CD14-positive monocyte (primary cell): ENCODE measurements at regions not wholly inside any gene's neighbourhood (a gene's known extent, or its start where the extent isn't known, plus 50 kb on each side); places are given as distances from the start of the nearest gene placed in this dataset.

Source experiments
- DNase-seq, 3 donors: peaks; one replicate each; pipeline ENCODE4 v3.0.0-alpha.2; 2011 to 2022
- H2AFZ ChIP-seq: 2 replicates; pipeline ENCODE4 v1.6.0; 2012; ENCODE audit warnings: mild to moderate bottlenecking, low read depth, low read length, inconsistent platforms; ENCODE audit not compliant: insufficient read depth, poor library complexity, severe bottlenecking
- H3K27ac ChIP-seq, 2 donors: 1 replicate in 1 of 2; 2 replicates in 1 of 2; pipeline ENCODE4 v1.5.1; 2012 to 2013; ENCODE audit warnings: low read length in 2 of 2, control low read depth in 1 of 2, inconsistent platforms in 1 of 2, low read depth in 1 of 2, mild to moderate bottlenecking in 1 of 2
- H3K27me3 ChIP-seq, 2 donors: one replicate each; pipeline versions ENCODE4 v1.6.0 to v1.6.1; 2011 to 2013; ENCODE audit warnings: low read length in 2 of 2; ENCODE audit not compliant: control insufficient read depth in 2 of 2, insufficient read depth in 2 of 2
- H3K36me3 ChIP-seq, 2 donors: replicated peaks in 1 of 2; 1 replicate in 1 of 2; 2 replicates in 1 of 2; pipeline versions ENCODE4 v1.5.1 to v1.6.1; 2012 to 2013; ENCODE audit warnings: low read length in 2 of 2, control low read depth in 1 of 2, inconsistent platforms in 1 of 2, mild to moderate bottlenecking in 1 of 2; ENCODE audit not compliant: insufficient read depth in 2 of 2, control insufficient read depth in 1 of 2
- H3K4me1 ChIP-seq, 2 donors: 1 replicate in 1 of 2; 2 replicates in 1 of 2; pipeline versions ENCODE4 v1.5.1 to v1.6.1; 2012 to 2013; ENCODE audit warnings: low read length in 2 of 2, control low read depth in 1 of 2, inconsistent platforms in 1 of 2, mild to moderate bottlenecking in 1 of 2, moderate library complexity in 1 of 2; ENCODE audit not compliant: insufficient read depth in 2 of 2, control insufficient read depth in 1 of 2
- H3K4me2 ChIP-seq: replicated peaks from 2 replicates; pipeline ENCODE3; 2012; ENCODE audit warnings: low read length, moderate library complexity, mild to moderate bottlenecking; ENCODE audit not compliant: poor library complexity, severe bottlenecking; ENCODE audit errors: extremely low read depth
- H3K4me3 ChIP-seq, 3 experiments: fragments of 200-600 bp in 1 of 3; sonication (generic) in 1 of 3; replicated peaks in 1 of 3; 1 replicate in 2 of 3; 2 replicates in 1 of 3; pipeline ENCODE4 v1.5.1; 2011 to 2013; ENCODE audit warnings: low read length in 3 of 3, mild to moderate bottlenecking in 3 of 3, control low read depth in 2 of 3, low read depth in 2 of 3, inconsistent platforms in 1 of 3, moderate library complexity in 1 of 3
- H3K79me2 ChIP-seq: 2 replicates; pipeline ENCODE4 v1.6.0; 2012; ENCODE audit warnings: mild to moderate bottlenecking, control low read depth, inconsistent platforms, low read length, moderate library complexity; ENCODE audit not compliant: insufficient read depth
- H3K9ac ChIP-seq: 2 replicates; pipeline ENCODE4 v1.6.0; 2017; ENCODE audit warnings: low read length, mild to moderate bottlenecking; ENCODE audit not compliant: insufficient read depth, poor library complexity, severe bottlenecking
- H3K9me3 ChIP-seq, 2 donors: replicated peaks in 1 of 2; 1 replicate in 1 of 2; 2 replicates in 1 of 2; pipeline versions ENCODE4 v1.5.1 to v1.6.1; 2012 to 2013; ENCODE audit warnings: low read length in 2 of 2, control low read depth in 1 of 2; ENCODE audit not compliant: control insufficient read depth in 1 of 2, insufficient read depth in 1 of 2
- H4K20me1 ChIP-seq: 2 replicates; pipeline ENCODE4 v1.6.0; 2012; ENCODE audit warnings: mild to moderate bottlenecking, low read length, control low read depth, moderate library complexity; ENCODE audit not compliant: insufficient read depth
- H3K27ac Mint-ChIP-seq, 7 donors: one replicate each; pipeline ENCODE4 v1.8.0; 2020; ENCODE audit warnings: mild to moderate bottlenecking in 7 of 7, mixed read lengths in 7 of 7, moderate library complexity in 6 of 7, inconsistent platforms in 2 of 7
- H3K27me3 Mint-ChIP-seq, 3 donors: one replicate each; pipeline ENCODE4 v1.8.0; 2021 to 2022; ENCODE audit warnings: low read depth in 3 of 3, mild to moderate bottlenecking in 3 of 3, mixed read lengths in 3 of 3, moderate library complexity in 3 of 3, inconsistent platforms in 1 of 3
- H3K36me3 Mint-ChIP-seq, 2 donors: one replicate each; pipeline ENCODE4 v1.8.0; 2020; ENCODE audit warnings: mixed read lengths in 2 of 2, inconsistent platforms in 1 of 2, mild to moderate bottlenecking in 1 of 2
- H3K4me1 Mint-ChIP-seq: one replicate; pipeline ENCODE4 v1.8.0; 2020; ENCODE audit warnings: mild to moderate bottlenecking, mixed read lengths
- H3K4me3 Mint-ChIP-seq, 2 donors: one replicate each; pipeline ENCODE4 v1.8.0; 2020; ENCODE audit warnings: mild to moderate bottlenecking in 2 of 2, mixed read lengths in 2 of 2, moderate library complexity in 1 of 2
- H3K9me3 Mint-ChIP-seq, 7 donors: one replicate each; pipeline ENCODE4 v1.8.0; 2020 to 2022; ENCODE audit warnings: mixed read lengths in 7 of 7, mild to moderate bottlenecking in 6 of 7, moderate library complexity in 6 of 7, inconsistent platforms in 2 of 7
- CTCF ChIP-seq: fragments of 200-600 bp; IDR thresholded peaks from one replicate; pipeline ENCODE4 v1.8.0; 2022; ENCODE audit warnings: antibody characterized with exemption, mild to moderate bottlenecking
- WGBS: methylation state at CpG from one replicate; pipeline ENCODE4 v1.1.5; 2013; ENCODE audit warnings: missing lambda C conversion rate; ENCODE audit not compliant: insufficient coverage; 5-methylcytosine and 5-hydroxymethylcytosine counted together
- intact Hi-C, 2 donors: fragments of 100-400 bp; cut with micrococcal nuclease; formaldehyde crosslinking; loops; one replicate each; pipeline versions ENCODE4 v1.15.0 to v1.15.1; 2023

DNA sequence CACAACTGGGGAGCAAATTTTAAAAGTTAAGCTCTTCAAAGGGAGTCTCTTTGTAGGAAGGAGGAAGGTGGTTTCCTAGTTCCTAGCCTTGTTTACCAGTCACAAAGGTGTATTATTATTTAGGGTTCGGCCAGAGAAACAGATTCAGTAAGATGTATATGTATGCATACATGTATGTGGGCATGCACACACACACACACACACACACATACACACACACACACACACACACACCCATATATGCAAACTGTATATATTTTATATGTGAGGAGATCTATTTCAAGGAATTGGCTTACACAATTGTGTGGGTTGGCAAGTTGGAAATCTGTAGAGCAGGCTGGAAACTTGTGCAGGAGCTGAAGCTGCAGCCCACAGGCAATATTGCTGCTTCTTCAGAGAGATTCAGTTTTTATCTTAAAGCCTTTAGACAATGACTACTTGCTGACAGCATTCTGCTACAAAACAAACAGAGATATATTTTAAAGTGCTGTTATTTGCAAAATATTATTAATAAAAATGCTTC lies 75.3 kb upstream of the DNAH5 start:
- TF ChIP-seq CTCF = no peak
- no peaks in the 10 kb centered on the region for H4K20me1 ChIP-seq
- Mint-ChIP-seq H3K36me3 (no peaks in the 10 kb centered on the region), H3K4me1 (no peaks in the 10 kb centered on the region), H3K9me3 (peaks cover 0 to 5% (median 0%) of the 10 kb centered on the region in 7 donors), H3K27ac (no peak overlapping the region), H3K27me3 (peaks cover 3 to 16% (median 15%) of the 10 kb centered on the region in 3 donors), H3K4me3 (no peak overlapping the region)
- H3K4me2 ChIP-seq = no peak overlapping the region
- intact Hi-C loops = no loop called here
- H3K27ac ChIP-seq = no peak overlapping the region
- H3K36me3 ChIP-seq = no peaks in the 10 kb centered on the region
- H3K4me3 ChIP-seq = no peak overlapping the region
- H3K79me2 ChIP-seq = no peaks in the 10 kb centered on the region
- H2AFZ ChIP-seq = no peak overlapping the region
- H3K9me3 ChIP-seq = no peaks in the 10 kb centered on the region
- no peaks in the 10 kb centered on the region for H3K4me1 ChIP-seq
- H3K9ac ChIP-seq = no peak overlapping the region
- H3K27me3 ChIP-seq = peaks cover 0 to 1% of the 10 kb centered on the region in 2 donors
- no peak for DNase-seq
- no CpG with 5 or more reads among the region's 1 CpG for WGBS

DNA sequence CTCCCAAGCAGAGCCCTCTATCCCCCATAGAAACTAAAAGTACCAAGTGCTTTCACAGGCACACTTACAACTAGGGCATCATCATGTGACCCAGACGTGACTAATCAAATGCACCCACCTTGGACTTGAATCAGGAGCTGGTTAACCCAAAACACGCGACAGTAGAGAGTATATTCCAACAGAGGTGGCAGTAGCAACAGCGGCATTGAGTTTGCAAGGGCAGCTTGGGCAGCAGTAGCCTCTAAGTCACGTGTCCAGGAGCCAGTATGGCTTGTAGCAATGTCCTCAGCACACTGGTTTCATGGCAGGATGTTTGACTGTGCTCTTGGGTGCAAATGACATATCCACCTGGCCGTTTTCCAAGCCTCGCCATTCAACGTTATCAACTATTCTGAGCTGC lies 73.4 kb upstream of the DNAH5 start:
- no peak overlapping the region for H3K27ac Mint-ChIP-seq
- H3K4me3 Mint-ChIP-seq = no peak overlapping the region
- H3K9me3 Mint-ChIP-seq = peaks cover 0 to 5% (median 0%) of the 10 kb centered on the region in 7 donors

More for the DNA sequence above, 73.4 kb upstream of the DNAH5 start:
- Histone ChIP-seq H2AFZ (no peak overlapping the region), H3K4me2 (no peak overlapping the region), H3K27me3 (peaks cover 0 to 6% of the 10 kb centered on the region in 2 donors), H3K36me3 (no peaks in the 10 kb centered on the region), H3K27ac (no peak overlapping the region), H4K20me1 (no peaks in the 10 kb centered on the region), H3K4me3 (no peak overlapping the region), H3K9me3 (no peaks in the 10 kb centered on the region), H3K9ac (no peak overlapping the region), H3K4me1 (no peaks in the 10 kb centered on the region), H3K79me2 (no peaks in the 10 kb centered on the region)
- Mint-ChIP-seq H3K27me3 (peaks cover 12 to 27% (median 19%) of the 10 kb centered on the region in 3 donors), H3K4me1 (no peaks in the 10 kb centered on the region), H3K36me3 (no peaks in the 10 kb centered on the region)
- WGBS = 81% methylated on average over 5 of the region's 8 CpGs
- no peak for TF ChIP-seq CTCF
- intact Hi-C loops = no loop called here
- no peak for DNase-seq
